ENCODE measurements at regions not wholly inside any gene's neighbourhood (a gene's known extent, or its start where the extent isn't known, plus 50 kb on each side); places are given as distances from the start of the nearest gene placed in this dataset.

- no peak for DNase-seq (ENCODE audit: low read depth in 2 of 2)
These were observed 817.8 kb upstream of the FAM98A start for GRCh38 chr2:34416856-34417255.

GRCh38 chr2:34414856-34415255 is 815.8 kb upstream of the FAM98A start:
- DNase-seq (ENCODE audit: low read depth in 2 of 2): no peak

GRCh38 chr2:34408100-34408499 is 809.0 kb upstream of the FAM98A start:
- DNase-seq (ENCODE audit: low read depth in 2 of 2): no peak

GRCh38 chr2:34403512-34403911 is 804.4 kb upstream of the FAM98A start:
- no peak for DNase-seq (ENCODE audit: low read depth in 2 of 2)

GRCh38 chr2:34402376-34402775 is 803.3 kb upstream of the FAM98A start:
- DNase-seq (ENCODE audit: low read depth in 2 of 2): no peak

GRCh38 chr2:34401186-34401585 is 802.1 kb upstream of the FAM98A start:
- no peak for DNase-seq (ENCODE audit: low read depth in 2 of 2)

GRCh38 chr2:34388446-34388845 is 789.3 kb upstream of the FAM98A start:
- no peak for DNase-seq (ENCODE audit: low read depth in 2 of 2)

GRCh38 chr2:34387536-34387935 is 788.4 kb upstream of the FAM98A start:
- no peak for DNase-seq (ENCODE audit: low read depth in 2 of 2)

GRCh38 chr2:34379586-34379985 is 780.5 kb upstream of the FAM98A start:
- no peak for DNase-seq (ENCODE audit: low read depth in 2 of 2)

- DNase-seq (ENCODE audit: low read depth in 2 of 2): no peak
These were observed 774.6 kb upstream of the FAM98A start for GRCh38 chr2:34373586-34374233.

- DNase-seq (ENCODE audit: low read depth in 2 of 2): no peak
These were observed 773.9 kb upstream of the FAM98A start for GRCh38 chr2:34372967-34373366.

- no peak for DNase-seq (ENCODE audit: low read depth in 2 of 2)
These were observed 772.6 kb upstream of the FAM98A start for GRCh38 chr2:34371711-34372110.

- no peak for DNase-seq (ENCODE audit: low read depth in 2 of 2)
These were observed 769.2 kb upstream of the FAM98A start for GRCh38 chr2:34368304-34368703.

GRCh38 chr2:34365932-34366331 is 766.8 kb upstream of the FAM98A start:
- DNase-seq (ENCODE audit: low read depth in 2 of 2): no peak

GRCh38 chr2:34365512-34365911 is 766.4 kb upstream of the FAM98A start:
- DNase-seq (ENCODE audit: low read depth in 2 of 2): no peak

- no peak for DNase-seq (ENCODE audit: low read depth in 2 of 2)
These were observed 754.5 kb upstream of the FAM98A start for GRCh38 chr2:34353509-34354113.

- DNase-seq (ENCODE audit: low read depth in 2 of 2): no peak
These were observed 750.4 kb upstream of the FAM98A start for GRCh38 chr2:34349527-34349926.

- no peak for DNase-seq (ENCODE audit: low read depth in 2 of 2)
These were observed 745.9 kb upstream of the FAM98A start for GRCh38 chr2:34345030-34345429.

GRCh38 chr2:34340307-34340706 is 741.2 kb upstream of the FAM98A start:
- no peak for DNase-seq (ENCODE audit: low read depth in 2 of 2)

GRCh38 chr2:34337735-34338134 is 738.6 kb upstream of the FAM98A start:
- DNase-seq (ENCODE audit: low read depth in 2 of 2): no peak

GRCh38 chr2:34332813-34333212 is 733.7 kb upstream of the FAM98A start:
- no peak for DNase-seq (ENCODE audit: low read depth in 2 of 2)

GRCh38 chr2:34320056-34320455 is 721.0 kb upstream of the FAM98A start:
- no peak for DNase-seq (ENCODE audit: low read depth in 2 of 2)

GRCh38 chr2:34317797-34318196 is 718.7 kb upstream of the FAM98A start:
- DNase-seq (ENCODE audit: low read depth in 2 of 2): no peak

- DNase-seq (ENCODE audit: low read depth in 2 of 2): no peak
These were observed 717.7 kb upstream of the FAM98A start for GRCh38 chr2:34316788-34317187.

All from stimulated activated CD4-positive, alpha-beta T cell treated with anti-CD3 and anti-CD28 coated beads, Interleukin-1b, Interleukin-23, amount 100 ng/mL, for 1 hour (primary cell).